ENCODE measurements at regions not wholly inside any gene's neighbourhood (a gene's known extent, or its start where the extent isn't known, plus 50 kb on each side); places are given as distances from the start of the nearest gene placed in this dataset.

DNA sequence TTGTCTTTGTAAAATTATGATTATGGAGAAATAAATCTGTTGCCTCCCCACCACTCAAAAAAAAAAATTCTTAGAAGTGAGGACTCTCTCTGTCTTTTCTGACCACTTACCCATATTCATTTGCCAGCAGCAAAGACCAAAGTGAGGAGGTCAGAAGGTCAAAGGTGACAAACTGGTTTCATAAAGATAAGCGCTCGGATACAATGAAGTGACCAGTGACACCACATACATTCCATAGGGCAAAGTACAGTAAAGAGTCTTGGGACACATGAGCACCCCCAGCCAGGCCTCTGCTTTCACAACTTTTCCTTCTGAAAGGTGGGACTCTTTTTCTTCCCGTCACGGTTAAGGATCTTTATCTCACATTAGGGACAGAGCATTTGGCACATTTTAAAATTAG lies 75.9 kb upstream of the TCF4 start (continued):
- TF ChIP-seq RNF2 (IDR thresholded peaks at IDR 0.05) (no peak), RFX1 (IDR thresholded peaks at IDR 0.05) (no peak), NR2C1 (IDR thresholded peaks at IDR 0.05) (peak; percentile 88), NR2C1 (tag; IDR thresholded peaks at IDR 0.05) (peak; percentile 79), ZNF174 (CRISPR knock-in tag; IDR thresholded peaks at IDR 0.05) (no peak), TCF3 (CRISPR knock-in tag; IDR thresholded peaks at IDR 0.05) (peak; percentile 42), ARID1B (IDR thresholded peaks at IDR 0.05) (peak; percentile 59), BMI1 (IDR thresholded peaks at IDR 0.05; ENCODE audit: low read length) (no peak)

DNA sequence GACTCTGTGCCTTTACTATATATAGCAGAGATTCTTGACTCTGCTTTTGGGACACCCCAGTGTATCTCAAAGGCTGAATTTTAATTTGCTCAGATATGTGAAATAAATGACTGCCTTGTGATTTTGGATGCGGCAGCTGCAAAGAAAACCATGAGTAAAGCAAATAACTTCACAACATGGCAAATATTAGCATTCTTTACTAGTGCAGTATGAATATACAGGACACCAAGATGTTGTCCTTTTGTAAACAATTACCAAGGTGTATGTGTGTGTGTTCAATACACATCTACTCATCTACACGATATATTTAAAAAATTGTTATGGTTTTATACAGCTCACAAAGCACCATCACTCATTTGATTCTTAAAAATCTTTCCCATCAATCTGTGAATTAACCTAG lies 70.6 kb upstream of the TCF4 start:
- Histone ChIP-seq H3K27me3 (ENCODE audit: control insufficient read depth in 2 of 2, insufficient read depth in 2 of 2, low read length in 2 of 2) (no peaks in the 10 kb centered on the region), H2AFZ (ENCODE audit: low read depth, low read length) (no peak overlapping the region), H3K9ac (ENCODE audit: insufficient read depth in 1 of 2, low read depth in 2 of 2, low read length in 2 of 2) (no peak overlapping the region), H3K4me2 (ENCODE audit: insufficient read depth, low read length) (no peak overlapping the region), H3K36me3 (ENCODE audit: control insufficient read depth, insufficient read depth, low read length) (no peaks in the 10 kb centered on the region), H3K9me3 (replicated peaks; ENCODE audit: control insufficient read depth, insufficient read depth, low read depth, low read length) (no peaks in the 10 kb centered on the region), H3K79me2 (ENCODE audit: control insufficient read depth, insufficient read depth, low read length) (no peaks in the 10 kb centered on the region), H3K27ac (ENCODE audit: extremely low read depth, low read depth, low read length) (no peak overlapping the region), H3K9me1 (ENCODE audit: control insufficient read depth, insufficient read depth, low read length) (no peaks in the 10 kb centered on the region), H4K20me1 (replicated peaks; ENCODE audit: control insufficient read depth, insufficient read depth, low read length) (no peaks in the 10 kb centered on the region), H3K4me3 (no peak overlapping the region), H3K4me1 (replicated peaks in 1 of 2; ENCODE audit: control insufficient read depth in 2 of 2, insufficient read depth in 2 of 2, low read length in 2 of 2) (no peaks in the 10 kb centered on the region; a peak in 1 of 5 replicates)
- ChIA-PET POLR2A (no interaction called here), CTCF (ENCODE audit: low intra/inter-chr PET ratio) (no interaction called here)
- ATAC-seq = no peak
- intact Hi-C loops (cut with micrococcal nuclease) = no loop called here
- BruUV-seq (replicated peaks) = no TSS peak
- in situ Hi-C loops (cut with MboI) = no loop called here
- no peak for TF ChIP-seq C11orf30 (IDR thresholded peaks at IDR 0.05; ENCODE audit: low read depth)
- TF ChIP-seq, protein P1, sequence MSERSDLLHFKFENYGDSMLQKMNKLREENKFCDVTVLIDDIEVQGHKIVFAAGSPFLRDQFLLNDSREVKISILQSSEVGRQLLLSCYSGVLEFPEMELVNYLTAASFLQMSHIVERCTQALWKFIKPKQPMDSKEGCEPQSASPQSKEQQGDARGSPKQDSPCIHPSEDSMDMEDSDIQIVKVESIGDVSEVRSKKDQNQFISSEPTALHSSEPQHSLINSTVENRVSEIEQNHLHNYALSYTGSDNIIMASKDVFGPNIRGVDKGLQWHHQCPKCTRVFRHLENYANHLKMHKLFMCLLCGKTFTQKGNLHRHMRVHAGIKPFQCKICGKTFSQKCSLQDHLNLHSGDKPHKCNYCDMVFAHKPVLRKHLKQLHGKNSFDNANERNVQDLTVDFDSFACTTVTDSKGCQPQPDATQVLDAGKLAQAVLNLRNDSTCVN (CRISPR knock-in tag; IDR thresholded peaks at IDR 0.05) = no peak
- no peak for TF ChIP-seq GATAD2B (IDR thresholded peaks at IDR 0.05; ENCODE audit: borderline replicate concordance)
- no peak for TF ChIP-seq SP1 (CRISPR knock-in tag; IDR thresholded peaks at IDR 0.05)
- TF ChIP-seq ZNF551 (CRISPR knock-in tag; IDR thresholded peaks at IDR 0.05) = no peak
- 39% methylated on average over 2 of the region's 2 CpGs for WGBS (ENCODE audit: insufficient coverage, low coverage, missing lambda C conversion rate)
- DNase-seq (ENCODE audit: extremely low read depth in 1 of 4, low spot score in 3 of 4) = no peak
- no peak for FAIRE-seq
